ENCODE measurements at regions not wholly inside any gene's neighbourhood (a gene's known extent, or its start where the extent isn't known, plus 50 kb on each side); places are given as distances from the start of the nearest gene placed in this dataset.

DNA sequence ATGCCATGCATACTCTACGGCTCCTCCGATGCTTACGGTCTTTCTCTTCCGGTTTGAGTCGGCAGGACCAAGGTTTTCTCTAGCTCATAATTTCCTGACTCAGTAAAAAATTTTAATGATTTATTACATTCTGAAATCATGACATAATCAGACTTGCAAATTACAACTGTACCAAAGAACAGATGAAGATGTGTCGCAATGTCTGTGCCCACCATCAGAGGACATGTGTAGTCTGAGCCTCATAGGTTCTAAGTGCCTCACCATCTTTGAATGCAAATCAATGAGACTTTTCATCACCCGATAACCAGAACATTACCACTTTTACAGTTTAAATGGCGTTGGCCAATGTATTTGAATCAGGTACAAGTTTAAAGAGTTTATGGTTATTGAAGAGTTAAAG lies 213.1 kb downstream of the NHLRC3 start:
- DNase-seq (ENCODE audit: insufficient read length, low spot score) (no peak), FAIRE-seq (no peak)
- TF ChIP-seq, protein P1, sequence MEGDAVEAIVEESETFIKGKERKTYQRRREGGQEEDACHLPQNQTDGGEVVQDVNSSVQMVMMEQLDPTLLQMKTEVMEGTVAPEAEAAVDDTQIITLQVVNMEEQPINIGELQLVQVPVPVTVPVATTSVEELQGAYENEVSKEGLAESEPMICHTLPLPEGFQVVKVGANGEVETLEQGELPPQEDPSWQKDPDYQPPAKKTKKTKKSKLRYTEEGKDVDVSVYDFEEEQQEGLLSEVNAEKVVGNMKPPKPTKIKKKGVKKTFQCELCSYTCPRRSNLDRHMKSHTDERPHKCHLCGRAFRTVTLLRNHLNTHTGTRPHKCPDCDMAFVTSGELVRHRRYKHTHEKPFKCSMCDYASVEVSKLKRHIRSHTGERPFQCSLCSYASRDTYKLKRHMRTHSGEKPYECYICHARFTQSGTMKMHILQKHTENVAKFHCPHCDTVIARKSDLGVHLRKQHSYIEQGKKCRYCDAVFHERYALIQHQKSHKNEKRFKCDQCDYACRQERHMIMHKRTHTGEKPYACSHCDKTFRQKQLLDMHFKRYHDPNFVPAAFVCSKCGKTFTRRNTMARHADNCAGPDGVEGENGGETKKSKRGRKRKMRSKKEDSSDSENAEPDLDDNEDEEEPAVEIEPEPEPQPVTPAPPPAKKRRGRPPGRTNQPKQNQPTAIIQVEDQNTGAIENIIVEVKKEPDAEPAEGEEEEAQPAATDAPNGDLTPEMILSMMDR (IDR thresholded peaks at IDR 0.05; ENCODE audit: insufficient read depth, missing control alignments): no peak

DNA sequence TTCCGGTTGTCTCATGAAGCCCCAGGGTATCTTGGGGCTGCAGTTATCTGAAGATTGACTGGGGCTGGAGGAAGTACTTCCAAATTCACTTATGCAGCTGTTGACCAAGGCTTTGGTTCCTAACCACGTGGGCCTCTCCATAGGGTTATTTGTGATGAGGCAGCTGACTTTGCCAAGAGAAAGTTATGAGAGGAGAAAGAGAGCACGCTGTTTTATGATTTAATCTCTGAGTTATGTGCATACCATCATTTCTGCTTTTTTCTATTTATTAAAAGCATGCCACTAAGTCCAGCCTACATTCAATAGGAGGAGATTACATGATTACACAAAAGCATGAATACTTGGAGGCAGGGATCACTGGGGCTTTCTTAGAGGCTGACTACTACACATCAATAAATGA lies 215.5 kb downstream of the NHLRC3 start:
- TF ChIP-seq, protein P1 (IDR thresholded peaks at IDR 0.05; ENCODE audit: insufficient read depth, missing control alignments): no peak
- DNase-seq (ENCODE audit: insufficient read length, low spot score) (no peak), FAIRE-seq (no peak)

DNA sequence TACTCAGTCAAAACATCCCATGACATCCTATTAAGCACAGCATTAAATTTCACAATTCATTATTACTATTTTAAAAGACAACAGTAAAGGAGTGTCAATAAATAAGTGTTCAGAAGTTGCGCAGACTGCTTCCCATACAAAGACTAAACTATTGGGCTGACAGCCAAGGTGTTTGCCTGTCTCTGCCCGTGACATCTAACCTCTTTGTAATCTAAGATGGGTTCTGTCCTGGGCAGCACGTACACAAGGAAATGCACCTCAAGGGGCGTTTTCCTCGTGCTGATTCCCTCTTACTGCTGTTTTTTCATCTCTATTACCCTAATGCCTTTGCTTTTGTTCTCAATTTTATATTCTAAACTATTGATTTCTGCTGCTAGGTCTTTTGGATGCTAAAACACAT lies 216.3 kb downstream of the NHLRC3 start:
- TF ChIP-seq, protein P1 (IDR thresholded peaks at IDR 0.05; ENCODE audit: insufficient read depth, missing control alignments): no peak
- no peak for DNase-seq (ENCODE audit: insufficient read length, low spot score)
- FAIRE-seq: no peak

DNA sequence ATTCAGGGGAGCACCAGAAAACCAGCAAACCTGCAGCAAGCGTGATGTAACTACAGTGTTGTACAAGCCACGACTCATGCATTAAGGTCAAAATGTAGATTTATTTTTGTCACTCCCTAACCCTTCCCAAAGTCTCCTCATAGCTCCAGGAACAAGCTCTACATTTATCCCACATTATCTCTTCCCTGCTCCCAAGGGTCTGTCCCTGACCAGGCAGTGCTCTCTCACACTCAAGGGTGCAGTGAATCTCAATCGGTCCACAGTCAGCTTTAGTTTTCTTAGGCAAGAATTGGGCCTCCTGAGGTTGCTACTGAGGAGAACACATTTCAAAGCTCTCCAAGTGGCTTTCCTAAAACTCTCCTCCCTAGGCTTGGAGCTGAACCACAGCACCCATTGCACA lies 219.4 kb downstream of the NHLRC3 start:
- no peak for DNase-seq (ENCODE audit: insufficient read length, low spot score)
- TF ChIP-seq, protein P1 (IDR thresholded peaks at IDR 0.05; ENCODE audit: insufficient read depth, missing control alignments): no peak
- no peak for FAIRE-seq

DNA sequence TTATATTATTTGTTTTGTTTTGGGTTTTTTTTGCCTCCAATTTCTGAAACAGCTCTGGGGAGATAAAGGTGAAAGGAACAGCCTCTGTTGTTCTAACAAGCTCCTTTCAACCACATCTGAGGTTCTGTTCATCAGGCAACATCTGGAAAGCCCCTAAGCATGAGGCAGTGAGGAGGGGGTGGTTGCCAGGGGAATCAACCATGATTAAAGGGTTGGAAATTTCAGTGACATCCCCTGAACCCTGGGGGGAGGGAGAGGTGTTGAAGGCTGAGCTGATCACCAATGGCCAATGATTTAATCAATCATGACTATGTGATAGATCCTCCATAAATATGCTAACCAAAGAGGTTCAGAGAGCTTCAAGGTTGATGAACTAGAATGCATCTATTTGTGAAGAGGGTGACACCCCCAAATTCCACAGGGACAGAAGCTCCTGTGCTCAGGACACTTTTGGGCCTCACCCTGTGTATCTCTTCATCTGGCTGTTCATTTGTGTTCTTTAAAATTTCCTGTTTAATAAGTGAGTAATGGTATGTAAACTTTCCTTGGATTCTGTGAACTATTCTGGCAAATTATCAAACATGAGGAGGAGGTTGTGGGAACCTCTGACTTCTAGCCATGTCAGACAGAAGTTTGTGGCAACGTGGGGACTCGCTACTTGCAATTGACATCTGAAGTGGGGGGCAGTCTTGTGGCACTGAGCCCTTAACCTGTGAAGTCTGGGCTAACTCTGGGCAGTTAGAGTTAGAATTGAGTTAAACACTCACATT lies 221.3 kb downstream of the NHLRC3 start:
- FAIRE-seq (no peak), DNase-seq (ENCODE audit: insufficient read length, low spot score) (no peak)
- TF ChIP-seq, protein P1 (IDR thresholded peaks at IDR 0.05; ENCODE audit: insufficient read depth, missing control alignments): no peak

DNA sequence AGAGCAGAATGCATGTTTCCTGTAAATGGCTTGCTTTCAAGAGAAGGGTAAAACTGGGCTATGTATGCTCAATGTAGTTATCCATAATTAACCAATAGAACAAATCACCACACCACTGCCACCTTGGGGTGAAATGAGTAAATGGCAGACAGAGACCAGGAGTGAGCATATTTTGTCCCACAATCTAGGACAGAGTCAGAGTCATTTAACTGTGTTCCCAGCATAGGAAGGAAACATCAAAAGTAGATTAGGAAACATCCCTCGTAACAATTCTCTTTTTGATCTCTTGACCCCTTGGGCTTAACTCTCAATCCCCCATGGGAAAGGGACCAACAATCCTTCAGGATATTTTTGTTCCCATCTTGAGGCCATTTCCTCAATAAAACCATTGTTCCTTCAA lies 224.8 kb downstream of the NHLRC3 start:
- TF ChIP-seq, protein P1 (IDR thresholded peaks at IDR 0.05; ENCODE audit: insufficient read depth, missing control alignments): peak; percentile 77
- FAIRE-seq: peak; percentile 94
- DNase-seq (ENCODE audit: insufficient read length, low spot score): peak; percentile 29

DNA sequence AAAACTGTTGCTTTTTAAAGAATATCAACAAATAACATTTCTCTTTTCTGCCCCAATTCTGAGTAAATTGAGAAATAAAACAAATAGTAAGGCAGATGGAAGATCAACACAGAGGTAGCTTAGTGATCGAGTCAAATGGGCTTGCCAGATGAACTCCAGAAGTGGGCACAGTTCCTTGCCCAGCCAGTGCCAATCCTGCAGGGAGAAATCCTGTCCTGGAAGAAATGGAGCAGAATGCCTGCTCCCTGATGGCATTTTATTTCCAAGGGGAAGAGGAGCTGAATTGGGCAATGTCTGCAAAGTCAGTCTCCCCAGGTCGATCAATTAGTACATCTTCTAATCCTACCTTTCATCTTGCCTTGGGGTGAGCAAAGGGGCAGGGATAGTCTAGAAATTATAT lies 225.3 kb downstream of the NHLRC3 start:
- DNase-seq (ENCODE audit: insufficient read length, low spot score) (no peak), FAIRE-seq (no peak)
- TF ChIP-seq, protein P1 (IDR thresholded peaks at IDR 0.05; ENCODE audit: insufficient read depth, missing control alignments): no peak

Data from D721Med (cell line).